ENCODE measurements at regions not wholly inside any gene's neighbourhood (a gene's known extent, or its start where the extent isn't known, plus 50 kb on each side); places are given as distances from the start of the nearest gene placed in this dataset.

GRCh38 chr1:36651176-36651910, 168.6 kb upstream of the CSF3R start:
- Histone ChIP-seq H3K14ac (replicated peaks; ENCODE audit: low read depth, low read length) (no peak overlapping the region), H2BK5ac (ENCODE audit: low read depth, low read length, poor library complexity, severe bottlenecking) (no peak overlapping the region), H3K18ac (ENCODE audit: low read depth, low read length) (no peak overlapping the region), H4K91ac (ENCODE audit: insufficient read depth, low read depth, low read length) (no peak overlapping the region), H3K9ac (ENCODE audit: low read depth, low read length) (no peak overlapping the region), H3K56ac (ENCODE audit: extremely low read depth, insufficient read depth, low read length) (no peak overlapping the region), H3K27me3 (ENCODE audit: control insufficient read depth, insufficient read depth, low read length) (peaks cover 11% of the 10 kb centered on the region), H3K4me3 (ENCODE audit: insufficient read depth, low read depth, low read length) (no peak overlapping the region), H3K79me1 (ENCODE audit: low read depth in 1 of 2, low read length in 2 of 2) (no peaks in the 10 kb centered on the region), H2AK9ac (replicated peaks; ENCODE audit: low read depth, low read length, poor library complexity) (no peak overlapping the region), H2BK20ac (ENCODE audit: low read depth, low read length) (no peak overlapping the region), H3K4me2 (ENCODE audit: low read depth, low read length) (no peak overlapping the region), H3K9me1 (ENCODE audit: insufficient read depth, low read length) (no peaks in the 10 kb centered on the region), H4K20me1 (ENCODE audit: insufficient read depth, low read length) (no peaks in the 10 kb centered on the region), H3K4ac (ENCODE audit: low read depth, low read length) (no peak overlapping the region), H2AFZ (replicated peaks; ENCODE audit: low read length, poor library complexity) (no peak overlapping the region), H2BK15ac (ENCODE audit: low read depth, low read length) (no peak overlapping the region), H4K8ac (ENCODE audit: low read depth in 2 of 2, low read length in 2 of 2) (no peak overlapping the region), H3K36me3 (ENCODE audit: control insufficient read depth, insufficient read depth, low read length) (no peaks in the 10 kb centered on the region), H3K23ac (ENCODE audit: low read depth, low read length) (no peak overlapping the region), H3K27ac (ENCODE audit: insufficient read depth, low read length) (no peak overlapping the region), H2BK120ac (ENCODE audit: low read depth, low read length) (no peak overlapping the region), H3K4me1 (ENCODE audit: control insufficient read depth, insufficient read depth, low read length) (no peaks in the 10 kb centered on the region), H3K9me3 (ENCODE audit: control insufficient read depth, insufficient read depth, low read length) (no peaks in the 10 kb centered on the region), H2AK5ac (ENCODE audit: low read depth, low read length) (no peak overlapping the region), H4K5ac (ENCODE audit: low read depth, low read length) (no peak overlapping the region)
- in situ Hi-C loops (cut with MboI; ENCODE audit: low sequenced_read_pairs) = no loop called here
- no peak for DNase-seq
- no peak for ATAC-seq (ENCODE audit: low read depth)
- BruUV-seq (replicated peaks) = no TSS peak
- no peak for TF ChIP-seq CEBPB (IDR thresholded peaks at IDR 0.05; ENCODE audit: low read depth, low read length)
- no peak for TF ChIP-seq RAD21 (IDR thresholded peaks at IDR 0.05; ENCODE audit: low read length)
- no peak for TF ChIP-seq MAFK (IDR thresholded peaks at IDR 0.05; ENCODE audit: low read depth, low read length)
- no peak for TF ChIP-seq BHLHE40 (IDR thresholded peaks at IDR 0.05; ENCODE audit: low read depth, low read length)
- no peak for TF ChIP-seq RCOR1 (IDR thresholded peaks at IDR 0.05; ENCODE audit: insufficient replicate concordance, low read length)
- TF ChIP-seq ELK1 (IDR thresholded peaks at IDR 0.05; ENCODE audit: borderline replicate concordance, low read depth, low read length) = no peak
- ChIA-PET CTCF (interaction anchor here (0.6 kb wide), 1 partner anchor 12 kb away, joined by 3 read pairs; no protein-coding TSS in a partner anchor), POLR2A (ENCODE audit: unreplicated experiment) (no interaction called here)
- dilution Hi-C loops (cut with HindIII; ENCODE audit: low sequenced_read_pairs, unreplicated experiment) = no loop called here
- intact Hi-C loops (cut with micrococcal nuclease) = loop anchor here (10.0 kb wide), 1 partner anchor 77 kb away; no protein-coding TSS in a partner anchor
- 60% methylated on average over 2 of the region's 3 CpGs; no CpG with 5 or more reads in 1 of the 2 experiments for WGBS, 2 experiments (ENCODE audit: extremely low coverage in 2 of 2, insufficient read length in 1 of 2)

Measured in IMR-90 (cell line).